ENCODE measurements at regions not wholly inside any gene's neighbourhood (a gene's known extent, or its start where the extent isn't known, plus 50 kb on each side); places are given as distances from the start of the nearest gene placed in this dataset.

GRCh38 chr11:134628426-134628825 lies 216.4 kb upstream of the B3GAT1 start:
- H3K36me3 ChIP-seq, result no peaks in the 10 kb centered on the region
- peaks cover 0 to 26% (median 0%) of the 10 kb centered on the region in 4 donors for H3K27me3 ChIP-seq
- WGBS, result 88% methylated on average over 6 of the region's 6 CpGs
- intact Hi-C loops (cut with DNase I), result no loop called here
- no peak for TF ChIP-seq POLR2A (IDR thresholded peaks at IDR 0.05; ENCODE audit: low read depth)
- no peak for TF ChIP-seq CTCF (IDR thresholded peaks at IDR 0.05)
- no peak for TF ChIP-seq EP300 (IDR thresholded peaks at IDR 0.05)
- no peak for TF ChIP-seq POLR2AphosphoS5 (IDR thresholded peaks at IDR 0.05)
- no peak for DNase-seq (ENCODE audit: extremely low spot score)
- H3K9me3 ChIP-seq, result no peaks in the 10 kb centered on the region
- H3K4me1 ChIP-seq, result no peaks in the 10 kb centered on the region
- no peak overlapping the region for H3K27ac ChIP-seq (replicated peaks in 1 of 4)
- no peak overlapping the region for H3K4me3 ChIP-seq

- H3K27me3 ChIP-seq, result peaks cover 0 to 19% (median 0%) of the 10 kb centered on the region in 4 donors
- no peak overlapping the region for H3K4me3 ChIP-seq
- H3K9me3 ChIP-seq, result no peaks in the 10 kb centered on the region
- H3K4me1 ChIP-seq, result no peaks in the 10 kb centered on the region
- intact Hi-C loops (cut with DNase I), result no loop called here
- DNase-seq (ENCODE audit: extremely low spot score), result no peak
- H3K36me3 ChIP-seq, result no peaks in the 10 kb centered on the region
- H3K27ac ChIP-seq (replicated peaks in 1 of 4), result no peak overlapping the region
- 84% methylated on average over 2 of the region's 4 CpGs for WGBS
- no peak for TF ChIP-seq POLR2A (IDR thresholded peaks at IDR 0.05; ENCODE audit: low read depth)
- no peak for TF ChIP-seq CTCF (IDR thresholded peaks at IDR 0.05)
- no peak for TF ChIP-seq POLR2AphosphoS5 (IDR thresholded peaks at IDR 0.05)
- no peak for TF ChIP-seq EP300 (IDR thresholded peaks at IDR 0.05)
Measured at GRCh38 chr11:134626032-134626431, 214.0 kb upstream of the B3GAT1 start.

- WGBS, result 75% methylated on average over 3 of the region's 3 CpGs
- TF ChIP-seq POLR2A (IDR thresholded peaks at IDR 0.05; ENCODE audit: low read depth) (no peak), POLR2AphosphoS5 (IDR thresholded peaks at IDR 0.05) (no peak), CTCF (IDR thresholded peaks at IDR 0.05) (no peak), EP300 (IDR thresholded peaks at IDR 0.05) (no peak)
- intact Hi-C loops (cut with DNase I), result no loop called here
- Histone ChIP-seq H3K4me3 (no peak overlapping the region), H3K27me3 (peaks cover 0 to 19% (median 0%) of the 10 kb centered on the region in 4 donors), H3K9me3 (no peaks in the 10 kb centered on the region), H3K36me3 (no peaks in the 10 kb centered on the region), H3K4me1 (no peaks in the 10 kb centered on the region), H3K27ac (replicated peaks in 1 of 4) (no peak overlapping the region)
- no peak for DNase-seq (ENCODE audit: extremely low spot score)
Measured at GRCh38 chr11:134625631-134626030, 213.6 kb upstream of the B3GAT1 start.

- Histone ChIP-seq H3K4me3 (no peak overlapping the region), H3K27me3 (peaks cover 0 to 19% (median 0%) of the 10 kb centered on the region in 4 donors), H3K27ac (replicated peaks in 1 of 4) (no peak overlapping the region), H3K36me3 (no peaks in the 10 kb centered on the region), H3K9me3 (no peaks in the 10 kb centered on the region), H3K4me1 (no peaks in the 10 kb centered on the region)
- WGBS, result 83% methylated on average over 3 of the region's 3 CpGs
- TF ChIP-seq CTCF (IDR thresholded peaks at IDR 0.05), result no peak
- no peak for TF ChIP-seq EP300 (IDR thresholded peaks at IDR 0.05)
- no peak for TF ChIP-seq POLR2AphosphoS5 (IDR thresholded peaks at IDR 0.05)
- TF ChIP-seq POLR2A (IDR thresholded peaks at IDR 0.05; ENCODE audit: low read depth), result no peak
- intact Hi-C loops (cut with DNase I), result no loop called here
- DNase-seq (ENCODE audit: extremely low spot score), result no peak
Measured at GRCh38 chr11:134625151-134625550, 213.1 kb upstream of the B3GAT1 start.

All from esophagus muscularis mucosa (tissue), 4 donors.